ENCODE measurements at regions not wholly inside any gene's neighbourhood (a gene's known extent, or its start where the extent isn't known, plus 50 kb on each side); places are given as distances from the start of the nearest gene placed in this dataset.
"Not testable (repeated sequence)": the region's sequence is repeated elsewhere in the genome, so short reads cannot be mapped to it uniquely, and the experiment has no call there.

DNA sequence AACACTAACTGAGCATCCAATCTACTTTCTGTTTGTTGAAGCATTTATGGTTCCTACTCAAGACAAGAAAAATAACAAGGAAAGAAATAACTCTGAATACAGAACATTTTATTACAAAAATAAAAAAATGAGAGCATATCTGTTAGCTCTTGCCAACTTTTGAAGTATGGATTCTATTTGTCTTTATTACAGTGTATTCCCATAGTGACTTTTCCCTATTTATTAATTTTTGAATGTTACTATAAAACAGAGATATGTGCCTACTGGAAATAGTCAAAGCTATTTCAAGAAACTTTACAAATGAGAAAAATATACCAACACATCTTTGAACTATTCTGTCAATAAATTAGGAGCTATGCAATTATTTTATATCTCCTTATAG, 153.0 kb downstream of the HLX start:
- Mint-ChIP-seq H3K9me3 (no peaks in the 10 kb centered on the region), H3K27me3 (peaks cover 1% of the 10 kb centered on the region), H3K4me3 (no peak overlapping the region), H3K4me1 (no peaks in the 10 kb centered on the region), H3K27ac (no peak overlapping the region), H3K36me3 (no peaks in the 10 kb centered on the region)

DNA sequence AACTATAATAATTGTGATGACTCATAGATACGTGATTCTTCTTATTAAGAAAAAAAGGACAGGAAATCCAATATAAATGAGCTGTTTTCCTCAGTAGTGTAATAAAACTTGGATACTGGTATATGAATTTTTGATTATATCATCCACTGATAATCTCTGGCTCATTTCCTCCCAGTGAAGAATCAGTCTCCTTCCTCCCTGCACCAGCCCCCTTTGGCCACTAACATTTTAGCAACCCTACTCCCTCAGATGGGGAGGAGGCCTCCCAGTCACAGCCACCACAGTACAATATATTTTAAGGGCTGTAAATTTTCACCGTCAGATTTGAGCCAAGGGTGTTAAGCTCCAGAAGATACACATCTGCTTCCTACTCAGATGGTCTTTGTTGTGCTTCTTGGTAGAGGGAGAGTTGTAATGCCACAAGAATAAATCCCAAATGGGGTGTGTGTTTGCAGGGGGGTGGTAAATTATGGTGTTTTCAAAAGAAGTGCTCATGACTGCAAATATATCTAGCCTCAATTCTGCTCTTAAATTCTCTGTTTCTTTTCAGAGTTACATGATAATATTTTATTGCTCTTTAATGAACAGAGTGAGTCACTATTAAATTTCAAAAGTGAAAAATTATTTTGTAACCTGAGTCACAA, 153.5 kb downstream of the HLX start:
- Mint-ChIP-seq H3K4me1 (no peaks in the 10 kb centered on the region), H3K4me3 (no peak overlapping the region), H3K27ac (no peak overlapping the region), H3K36me3 (no peaks in the 10 kb centered on the region), H3K27me3 (peaks cover 1% of the 10 kb centered on the region), H3K9me3 (no peaks in the 10 kb centered on the region)

DNA sequence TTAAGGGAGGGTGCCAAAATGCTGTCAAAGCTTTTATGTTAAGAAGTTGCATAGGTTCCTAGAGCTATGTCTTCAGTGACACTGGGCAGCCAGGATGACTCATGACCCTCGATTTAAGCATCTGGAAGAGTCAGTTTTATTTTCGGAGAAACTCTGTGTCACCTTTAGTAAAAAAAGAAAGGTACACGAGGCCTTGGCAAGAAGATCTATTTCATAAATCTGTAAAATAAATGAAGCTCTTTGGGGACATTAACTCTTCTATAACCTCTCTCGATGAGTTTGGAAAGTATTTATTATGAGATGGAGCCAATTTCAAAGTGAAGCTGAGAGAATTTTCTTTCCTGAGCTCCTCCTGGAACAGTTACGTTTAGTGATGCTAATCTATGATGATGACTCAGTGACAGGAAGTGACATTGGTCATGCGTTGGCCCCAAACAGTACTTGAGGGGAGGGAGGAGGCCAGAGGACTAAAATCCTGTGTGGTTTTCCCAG, 156.5 kb downstream of the HLX start:
- Mint-ChIP-seq H3K27me3 (peaks cover 2% of the 10 kb centered on the region), H3K4me1 (no peaks in the 10 kb centered on the region), H3K27ac (no peak overlapping the region), H3K9me3 (no peaks in the 10 kb centered on the region), H3K36me3 (no peaks in the 10 kb centered on the region), H3K4me3 (no peak overlapping the region)

DNA sequence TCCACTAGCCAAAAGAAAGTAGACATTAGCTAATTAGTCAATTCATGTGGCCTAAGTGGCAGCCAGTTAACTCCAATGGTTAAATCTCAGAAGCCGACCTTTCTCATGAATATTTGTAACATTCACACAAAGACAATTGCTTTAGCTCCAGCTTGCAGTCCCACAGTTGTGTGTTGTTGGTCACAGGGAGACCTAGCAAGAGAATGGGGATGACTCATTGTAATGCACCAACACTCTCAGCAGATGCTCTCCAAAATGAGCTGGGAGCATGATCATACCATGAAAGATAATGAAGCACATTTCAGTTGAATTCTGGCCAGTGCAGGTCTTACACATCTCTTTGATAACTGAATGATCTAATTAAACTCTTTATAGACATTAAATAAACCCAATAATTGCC, 160.4 kb downstream of the HLX start:
- H3K4me1 Mint-ChIP-seq, result no peaks in the 10 kb centered on the region
- H3K9me3 Mint-ChIP-seq, result no peaks in the 10 kb centered on the region
- H3K27ac Mint-ChIP-seq, result no peak overlapping the region
- peaks cover 8% of the 10 kb centered on the region for H3K27me3 Mint-ChIP-seq
- no peaks in the 10 kb centered on the region for H3K36me3 Mint-ChIP-seq
- no peak overlapping the region for H3K4me3 Mint-ChIP-seq

DNA sequence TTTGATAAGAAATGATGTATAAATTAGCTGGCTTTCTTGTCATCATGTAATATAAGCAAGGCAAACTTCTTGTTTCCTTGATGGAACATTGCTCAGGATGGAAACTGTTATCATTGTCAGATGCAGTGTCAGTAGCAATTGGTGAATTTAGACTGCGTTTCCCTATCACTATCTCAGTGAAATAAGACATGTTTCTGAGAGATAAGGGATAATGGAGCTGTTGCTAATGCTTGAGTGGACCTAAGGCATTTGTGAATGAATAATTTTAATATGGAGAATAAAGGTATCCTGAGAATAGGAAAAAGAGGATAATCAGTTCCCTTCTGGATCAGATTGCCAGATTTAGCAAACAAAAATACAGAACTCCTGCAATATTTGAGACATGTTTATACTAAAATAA, 160.9 kb downstream of the HLX start:
- Mint-ChIP-seq H3K27me3 (peaks cover 8% of the 10 kb centered on the region), H3K36me3 (no peaks in the 10 kb centered on the region), H3K27ac (no peak overlapping the region), H3K4me3 (no peak overlapping the region), H3K4me1 (no peaks in the 10 kb centered on the region), H3K9me3 (no peaks in the 10 kb centered on the region)

DNA sequence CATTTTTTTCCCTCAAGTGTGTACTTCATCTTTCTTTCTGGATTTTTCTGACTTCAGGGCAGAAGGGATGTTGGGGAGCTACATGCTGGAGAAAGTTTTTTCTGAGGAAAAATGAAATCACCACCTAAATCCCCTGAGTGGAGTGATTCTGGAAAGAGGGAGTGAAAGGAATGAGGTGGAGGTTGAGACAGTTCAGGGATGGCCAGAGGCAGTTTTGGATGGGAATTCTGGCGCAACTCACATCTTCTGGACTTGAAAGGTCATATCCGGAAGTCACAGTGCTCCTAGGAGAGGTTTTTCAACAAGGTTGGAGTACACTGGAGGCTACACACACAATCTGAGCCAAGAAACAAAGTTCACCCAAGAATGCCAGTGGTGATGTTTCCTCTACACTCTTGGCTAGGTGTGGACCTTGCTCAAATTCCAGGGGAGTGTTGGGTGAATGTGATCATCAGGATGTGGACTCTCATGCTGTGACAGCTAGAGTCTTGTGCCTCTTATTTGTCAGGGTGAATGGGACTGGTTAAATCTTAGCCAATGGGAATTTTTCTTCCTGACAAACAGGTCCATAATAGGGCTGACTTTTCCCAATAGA, 161.5 kb downstream of the HLX start:
- Mint-ChIP-seq H3K4me1 (no peaks in the 10 kb centered on the region), H3K9me3 (no peaks in the 10 kb centered on the region)

DNA sequence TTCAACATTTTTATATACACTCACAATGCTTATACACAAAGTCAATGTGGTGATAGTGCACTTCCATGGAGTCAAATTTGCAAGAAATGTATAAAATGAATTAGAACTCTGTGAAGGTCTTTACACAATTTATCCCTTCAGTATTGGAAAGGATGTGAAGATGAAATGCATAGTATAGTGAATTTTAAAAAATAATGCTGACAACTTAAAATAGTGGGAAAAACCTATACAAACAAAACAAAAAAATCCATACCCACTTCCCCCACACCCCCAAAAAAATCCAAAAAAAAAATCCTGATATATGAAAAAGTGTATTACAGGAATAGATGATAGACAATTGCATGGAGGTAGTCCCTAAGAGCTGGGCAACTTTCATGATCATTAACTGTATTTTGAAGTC, 165.3 kb downstream of the HLX start:
- Mint-ChIP-seq H3K4me3 (no peak overlapping the region), H3K36me3 (no peaks in the 10 kb centered on the region), H3K9me3 (no peaks in the 10 kb centered on the region), H3K27ac (no peak overlapping the region), H3K4me1 (no peaks in the 10 kb centered on the region), H3K27me3 (peaks cover 9% of the 10 kb centered on the region)

More for the DNA sequence above, 161.5 kb downstream of the HLX start:
- H3K27me3 Mint-ChIP-seq, result peaks cover 10% of the 10 kb centered on the region
- no peaks in the 10 kb centered on the region for H3K36me3 Mint-ChIP-seq
- no peak overlapping the region for H3K27ac Mint-ChIP-seq
- H3K4me3 Mint-ChIP-seq, result no peak overlapping the region

DNA sequence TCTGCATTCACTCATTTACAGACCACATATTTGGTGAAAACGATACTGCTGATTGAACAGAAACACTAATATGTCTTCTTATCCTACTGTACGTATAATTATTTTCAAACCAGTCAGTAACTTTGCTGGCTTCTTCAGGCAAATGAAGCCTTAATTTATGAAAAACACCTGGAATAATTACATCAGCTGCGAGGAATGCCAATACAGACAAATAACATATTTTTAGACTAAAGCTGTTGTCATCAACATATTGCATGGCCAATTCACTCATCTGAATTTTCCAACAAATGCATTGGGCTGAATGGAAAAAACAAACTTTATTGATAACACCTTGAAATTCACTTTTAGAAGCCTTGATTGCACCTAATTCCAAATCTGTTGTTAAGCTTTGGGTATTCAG, 165.9 kb downstream of the HLX start:
- no peak overlapping the region for H3K4me3 Mint-ChIP-seq
- peaks cover 2% of the 10 kb centered on the region for H3K9me3 Mint-ChIP-seq
- H3K36me3 Mint-ChIP-seq, result no peaks in the 10 kb centered on the region
- no peaks in the 10 kb centered on the region for H3K4me1 Mint-ChIP-seq
- H3K27ac Mint-ChIP-seq, result no peak overlapping the region
- H3K27me3 Mint-ChIP-seq, result peaks cover 9% of the 10 kb centered on the region

DNA sequence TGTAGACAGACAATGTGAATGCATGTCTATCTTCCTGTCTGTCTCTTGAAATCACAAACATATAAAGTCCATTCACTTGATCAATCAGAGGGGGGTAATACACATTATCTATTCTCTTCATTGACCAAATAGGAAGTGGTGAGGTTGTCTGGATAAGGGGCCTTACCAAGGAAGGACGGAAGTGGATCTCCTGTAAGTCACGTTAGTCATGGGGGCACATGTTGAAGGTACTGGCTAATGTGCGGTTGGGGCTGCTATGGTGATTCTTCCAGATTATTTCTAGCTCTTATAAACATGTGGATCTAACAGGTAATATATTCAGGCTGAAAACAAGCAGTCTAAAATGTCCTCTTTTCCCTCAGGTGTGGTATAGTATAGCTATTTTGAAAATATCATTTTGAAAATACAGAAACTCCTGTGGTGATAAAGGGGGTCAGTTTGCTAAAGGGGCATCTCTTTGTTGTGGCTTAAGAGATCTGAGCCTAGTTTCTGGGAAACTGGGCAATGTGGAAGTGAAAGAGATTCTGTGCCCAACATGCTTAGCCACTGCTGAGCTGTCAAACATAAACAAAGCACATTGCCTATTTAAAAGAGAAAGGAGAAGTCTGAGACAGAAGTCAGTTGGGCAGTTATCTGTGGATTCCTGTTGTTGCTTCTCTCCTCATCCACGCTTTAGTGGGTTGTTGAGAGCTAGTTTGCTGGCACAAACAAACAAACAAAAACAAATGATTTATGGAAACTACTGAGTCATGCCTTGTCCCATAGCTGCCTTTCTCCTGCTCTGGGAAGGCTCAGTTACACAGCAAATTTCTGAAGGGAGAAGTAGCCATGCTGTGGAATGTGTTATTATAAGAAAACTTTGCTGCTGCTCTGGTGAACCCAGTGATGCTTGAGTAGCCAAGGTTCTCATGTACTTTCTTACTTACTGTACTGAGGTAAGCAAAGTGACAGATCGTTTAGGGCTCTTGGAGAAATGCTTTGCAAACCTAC, 166.9 kb downstream of the HLX start:
- no peaks in the 10 kb centered on the region for H3K36me3 Mint-ChIP-seq
- no peaks in the 10 kb centered on the region for H3K4me1 Mint-ChIP-seq
- H3K9me3 Mint-ChIP-seq, result peaks cover 6% of the 10 kb centered on the region
- peaks cover 9% of the 10 kb centered on the region for H3K27me3 Mint-ChIP-seq
- no peak overlapping the region for H3K4me3 Mint-ChIP-seq
- no peak overlapping the region for H3K27ac Mint-ChIP-seq

DNA sequence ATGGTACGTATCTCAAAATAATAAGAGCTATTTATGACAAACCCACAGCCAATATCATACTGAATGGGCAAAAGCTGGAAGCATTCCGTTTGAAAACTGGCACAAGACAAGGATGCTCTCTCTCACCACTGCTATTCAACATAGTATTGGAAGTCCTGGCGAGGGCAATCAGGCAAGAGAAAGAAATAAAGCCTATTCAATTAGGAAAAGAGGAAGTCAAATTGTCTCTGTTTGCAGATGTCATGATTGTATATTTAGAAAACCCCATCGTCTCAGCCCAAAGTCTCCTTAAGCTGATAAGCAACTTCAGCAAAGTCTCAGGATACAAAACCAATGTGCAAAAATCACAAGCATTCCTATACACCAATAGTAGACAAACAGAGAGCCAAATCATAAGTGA, 172.1 kb downstream of the HLX start:
- H3K27ac Mint-ChIP-seq, H3K4me1 Mint-ChIP-seq, H3K9me3 Mint-ChIP-seq: not testable (repeated sequence)

DNA sequence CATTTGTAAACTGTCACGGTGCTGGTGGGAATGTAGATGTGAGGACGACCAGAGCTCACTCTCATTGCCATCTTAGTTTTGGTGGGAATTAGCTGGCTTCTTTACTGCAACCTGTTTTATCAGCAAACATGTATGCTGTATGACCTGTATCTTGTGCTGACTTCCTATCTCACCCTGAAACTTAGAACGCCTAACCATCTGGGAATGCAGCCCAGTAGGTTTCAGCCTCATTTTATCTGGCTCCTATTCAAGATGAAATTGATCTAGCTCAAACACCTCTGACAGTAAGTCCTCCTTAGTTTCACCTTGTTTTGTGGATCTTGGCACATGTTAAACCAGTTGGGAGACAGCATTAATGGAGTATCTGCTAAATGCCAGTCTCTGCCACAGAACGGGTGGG, 174.6 kb downstream of the HLX start:
- H3K27ac Mint-ChIP-seq, result no peak overlapping the region
- peaks cover 6% of the 10 kb centered on the region for H3K9me3 Mint-ChIP-seq
- H3K27me3 Mint-ChIP-seq, result no peaks in the 10 kb centered on the region
- no peak overlapping the region for H3K4me3 Mint-ChIP-seq
- H3K4me1 Mint-ChIP-seq, result no peaks in the 10 kb centered on the region
- H3K36me3 Mint-ChIP-seq, result no peaks in the 10 kb centered on the region

More for the DNA sequence above, 172.1 kb downstream of the HLX start:
- H3K27me3 Mint-ChIP-seq, H3K36me3 Mint-ChIP-seq, H3K4me3 Mint-ChIP-seq: not testable (repeated sequence)

DNA sequence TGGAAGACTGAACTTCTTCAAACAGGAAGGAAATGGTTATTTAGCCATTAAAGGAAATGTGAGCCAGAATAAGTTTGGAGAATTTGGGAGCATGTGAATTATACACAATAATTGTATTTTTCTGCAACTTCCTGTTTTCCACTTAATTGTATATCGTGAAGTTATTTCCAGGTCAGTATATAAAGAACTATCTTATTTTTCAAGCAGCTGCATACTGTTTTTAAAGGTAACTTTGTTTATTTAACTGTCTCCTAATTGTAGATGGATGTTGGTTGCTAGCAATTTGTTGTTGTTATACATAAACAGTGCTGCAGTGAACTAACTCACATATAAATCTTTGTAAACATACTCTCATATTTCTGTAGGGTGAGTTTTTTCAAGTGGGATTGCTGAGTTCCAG, 180.3 kb downstream of the HLX start:
- no peak overlapping the region for H3K4me3 Mint-ChIP-seq

DNA sequence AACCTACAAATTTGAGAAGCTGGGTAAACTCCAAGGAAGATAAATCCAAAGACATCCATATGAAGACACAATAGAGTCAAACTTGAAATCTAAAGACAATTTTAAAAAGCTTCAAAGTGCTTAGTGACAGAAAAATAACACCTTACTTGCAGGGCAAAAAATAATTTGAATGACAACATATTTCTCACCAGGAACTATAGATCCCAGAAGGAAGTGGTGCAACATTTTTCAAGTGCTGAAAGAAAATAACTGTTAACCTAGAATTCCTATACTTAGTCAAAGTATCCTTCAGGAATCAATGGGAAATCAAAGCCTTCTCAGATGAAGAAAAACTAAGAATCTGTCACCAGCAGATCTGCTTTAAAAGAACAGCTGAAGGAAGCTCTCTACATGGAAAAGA, 184.4 kb downstream of the HLX start:
- Mint-ChIP-seq H3K9me3 (no peaks in the 10 kb centered on the region), H3K27me3 (no peaks in the 10 kb centered on the region), H3K36me3 (no peaks in the 10 kb centered on the region), H3K4me1 (no peaks in the 10 kb centered on the region), H3K4me3 (no peak overlapping the region), H3K27ac (no peak overlapping the region)

More for the DNA sequence above, 180.3 kb downstream of the HLX start:
- Mint-ChIP-seq H3K36me3 (no peaks in the 10 kb centered on the region), H3K27ac (no peak overlapping the region), H3K27me3 (no peaks in the 10 kb centered on the region), H3K9me3 (no peaks in the 10 kb centered on the region), H3K4me1 (no peaks in the 10 kb centered on the region)

DNA sequence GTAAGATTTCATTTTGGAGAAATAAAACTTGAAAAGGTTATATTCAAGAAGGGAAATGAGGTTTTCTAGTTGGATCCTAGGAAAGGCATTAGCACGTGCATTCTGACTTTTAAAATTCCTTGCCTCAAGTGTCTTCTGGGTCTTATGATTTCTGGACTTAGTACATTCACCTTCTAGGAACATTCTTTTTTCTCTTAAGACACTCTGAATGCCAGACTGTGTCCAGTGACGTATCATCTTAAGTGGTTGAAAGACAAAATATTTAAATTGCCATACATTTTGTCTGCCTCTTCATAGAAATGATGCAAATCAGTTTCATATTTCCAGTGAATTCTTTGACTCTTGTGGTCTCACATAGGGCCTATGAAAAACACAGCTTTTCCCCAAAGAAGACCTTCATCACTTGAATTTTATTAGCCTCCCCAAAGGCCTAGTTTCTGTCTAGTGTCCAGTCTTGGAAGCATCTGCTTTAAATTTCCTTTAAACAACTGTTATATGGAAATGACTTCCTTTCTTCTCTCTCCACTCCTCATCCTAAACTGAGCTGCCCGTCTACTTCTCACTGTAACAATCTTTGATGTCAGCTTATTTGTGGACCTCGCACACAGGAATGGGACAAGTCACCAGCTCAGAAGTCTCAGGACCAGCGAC, 187.2 kb downstream of the HLX start:
- peaks cover 1% of the 10 kb centered on the region for H3K27me3 Mint-ChIP-seq
- no peaks in the 10 kb centered on the region for H3K9me3 Mint-ChIP-seq
- H3K4me3 Mint-ChIP-seq, result no peak overlapping the region
- no peaks in the 10 kb centered on the region for H3K4me1 Mint-ChIP-seq
- H3K36me3 Mint-ChIP-seq, result no peaks in the 10 kb centered on the region
- H3K27ac Mint-ChIP-seq, result no peak overlapping the region

DNA sequence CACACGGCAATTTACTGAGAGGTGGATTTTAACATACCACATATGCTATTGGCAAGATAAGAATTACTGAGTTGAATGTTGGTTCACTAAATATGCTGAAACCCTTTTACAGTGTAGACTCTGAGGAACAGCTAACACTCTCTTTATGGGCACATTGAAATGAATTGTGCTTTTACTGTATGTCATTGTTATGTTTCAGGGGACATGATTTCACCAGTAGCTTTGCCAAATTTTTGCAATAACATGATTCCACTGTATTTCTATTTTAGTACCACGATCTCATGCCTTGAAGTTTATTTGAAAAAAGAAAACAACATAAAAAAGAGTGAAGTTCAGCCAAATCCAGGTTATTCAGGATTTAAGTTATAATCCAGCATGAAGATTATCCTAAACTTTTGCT, 188.5 kb downstream of the HLX start:
- Mint-ChIP-seq H3K4me1 (no peaks in the 10 kb centered on the region), H3K36me3 (no peaks in the 10 kb centered on the region), H3K27me3 (peaks cover 1% of the 10 kb centered on the region), H3K4me3 (no peak overlapping the region), H3K27ac (no peak overlapping the region), H3K9me3 (peaks cover under 1% of the 10 kb centered on the region)

All from activated naive CD4-positive, alpha-beta T cell treated with anti-CD3 and anti-CD28 coated beads, Interleukin-2, amount 50 U/mL, for 24 hours (primary cell).